AG10803 (cell line): ENCODE measurements at regions not wholly inside any gene's neighbourhood (a gene's known extent, or its start where the extent isn't known, plus 50 kb on each side); places are given as distances from the start of the nearest gene placed in this dataset.
A peak's percentile ranks its signal among the peaks of the same experiment; 100 is the strongest.

ENCODE experiments used
- DNase-seq: peaks from one replicate; pipeline ENCODE4 v3.0.0; 2010; ENCODE audit warnings: low read depth
- H3K4me3 ChIP-seq: 2 replicates; pipeline ENCODE4 v1.5.1; 2011; ENCODE audit warnings: mild to moderate bottlenecking, low read length, control low read depth
- TF ChIP-seq, protein P1 (sequence below): conservative IDR thresholded peaks from 2 replicates; pipeline ENCODE4 v1.5.1; 2011; ENCODE audit warnings: mild to moderate bottlenecking, low read length, control low read depth, inconsistent platforms

DNA sequence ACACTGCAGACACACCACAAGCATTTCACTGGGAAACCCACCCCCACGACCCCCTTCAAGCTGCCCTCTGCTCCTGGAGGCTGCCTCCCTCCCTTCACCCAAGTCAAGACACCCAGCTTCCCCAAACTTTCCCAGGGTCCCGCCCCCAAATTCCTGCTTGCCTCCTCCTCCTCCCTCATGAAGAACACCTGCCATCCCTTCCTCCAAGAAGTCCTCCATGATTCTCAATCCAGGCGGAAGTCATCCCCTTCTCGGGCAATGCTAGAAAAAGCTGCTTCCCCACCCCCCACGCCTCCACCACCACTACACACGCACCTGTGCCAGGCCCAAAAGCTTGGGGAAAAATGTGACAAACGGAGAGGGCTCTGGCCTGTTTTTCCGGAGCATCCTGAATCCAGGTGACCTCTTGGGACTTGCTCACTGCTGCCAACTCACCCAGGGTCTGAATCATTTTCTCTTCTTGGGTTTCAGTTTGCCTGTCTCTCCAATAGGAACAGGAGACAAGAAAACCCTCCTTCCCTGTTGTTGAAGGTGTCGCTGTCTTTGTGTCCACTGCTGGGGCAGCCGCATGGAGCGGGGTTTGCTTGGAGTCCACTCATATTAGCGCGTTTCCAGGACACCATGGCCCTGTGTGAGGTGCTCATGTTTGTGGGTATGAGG is 101.0 kb upstream of the CASZ1 start:
- no peak overlapping the region for H3K4me3 ChIP-seq
- no peak for DNase-seq
- TF ChIP-seq, protein P1, sequence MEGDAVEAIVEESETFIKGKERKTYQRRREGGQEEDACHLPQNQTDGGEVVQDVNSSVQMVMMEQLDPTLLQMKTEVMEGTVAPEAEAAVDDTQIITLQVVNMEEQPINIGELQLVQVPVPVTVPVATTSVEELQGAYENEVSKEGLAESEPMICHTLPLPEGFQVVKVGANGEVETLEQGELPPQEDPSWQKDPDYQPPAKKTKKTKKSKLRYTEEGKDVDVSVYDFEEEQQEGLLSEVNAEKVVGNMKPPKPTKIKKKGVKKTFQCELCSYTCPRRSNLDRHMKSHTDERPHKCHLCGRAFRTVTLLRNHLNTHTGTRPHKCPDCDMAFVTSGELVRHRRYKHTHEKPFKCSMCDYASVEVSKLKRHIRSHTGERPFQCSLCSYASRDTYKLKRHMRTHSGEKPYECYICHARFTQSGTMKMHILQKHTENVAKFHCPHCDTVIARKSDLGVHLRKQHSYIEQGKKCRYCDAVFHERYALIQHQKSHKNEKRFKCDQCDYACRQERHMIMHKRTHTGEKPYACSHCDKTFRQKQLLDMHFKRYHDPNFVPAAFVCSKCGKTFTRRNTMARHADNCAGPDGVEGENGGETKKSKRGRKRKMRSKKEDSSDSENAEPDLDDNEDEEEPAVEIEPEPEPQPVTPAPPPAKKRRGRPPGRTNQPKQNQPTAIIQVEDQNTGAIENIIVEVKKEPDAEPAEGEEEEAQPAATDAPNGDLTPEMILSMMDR: no peak

DNA sequence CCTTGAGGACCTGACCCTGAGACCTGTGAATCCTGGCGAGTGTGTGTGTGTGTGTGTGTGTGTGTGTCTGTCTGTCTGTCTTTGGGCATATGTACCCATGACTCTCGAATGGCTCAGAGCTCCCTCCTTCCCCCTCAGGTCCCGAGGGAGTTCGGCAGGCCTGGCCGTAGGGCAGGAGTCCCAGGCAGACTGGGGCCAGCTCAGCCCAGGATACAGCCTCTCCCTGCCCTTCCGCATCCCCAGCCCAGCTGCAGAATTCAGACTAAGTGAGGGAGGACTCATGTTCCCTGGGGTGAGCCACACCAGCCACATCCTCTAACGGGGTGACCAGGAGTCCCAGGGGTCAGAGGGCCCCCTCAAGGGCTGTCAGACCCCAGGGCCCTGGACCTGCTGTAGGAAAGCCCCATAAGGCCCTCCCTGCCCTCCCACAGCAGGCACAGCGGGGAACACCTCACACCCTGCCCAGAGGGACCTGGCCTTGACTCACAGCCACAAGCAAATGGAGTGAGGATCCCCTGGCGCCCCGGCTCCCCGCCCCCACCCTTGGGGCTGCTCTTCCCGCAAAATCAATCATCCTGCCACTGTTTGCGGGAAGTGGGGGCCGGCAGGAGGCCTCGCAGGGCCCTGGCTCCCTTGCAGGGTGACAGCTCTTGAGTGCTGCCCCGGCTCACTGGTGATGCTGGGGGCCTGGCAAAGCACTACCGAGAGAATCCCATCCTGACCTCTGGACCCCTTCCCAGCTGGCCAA is 101.7 kb upstream of the CASZ1 start:
- no peak overlapping the region for H3K4me3 ChIP-seq
- DNase-seq: peak; percentile 27
- TF ChIP-seq, protein P1: no peak

DNA sequence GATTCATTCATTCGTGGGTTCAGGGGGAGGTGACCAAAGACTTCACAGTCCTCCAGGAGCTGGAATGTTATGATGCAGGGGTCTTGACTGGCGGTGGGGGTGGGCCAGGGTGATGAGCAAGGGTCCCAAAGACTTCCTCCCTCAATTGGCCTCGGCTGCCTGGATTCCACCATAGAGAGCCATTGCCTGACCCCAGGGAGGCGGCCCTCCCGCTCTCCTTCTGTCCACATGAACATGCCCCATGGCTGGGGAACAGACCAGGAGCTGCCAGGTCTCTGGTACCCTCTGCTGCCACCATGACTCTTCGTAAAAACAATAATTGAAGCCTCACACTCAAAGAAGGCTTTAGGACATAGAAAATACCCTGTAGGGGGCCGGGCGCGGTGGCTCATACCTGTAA is 102.5 kb upstream of the CASZ1 start:
- H3K4me3 ChIP-seq: no peak overlapping the region
- TF ChIP-seq, protein P1: no peak
- DNase-seq: no peak

DNA sequence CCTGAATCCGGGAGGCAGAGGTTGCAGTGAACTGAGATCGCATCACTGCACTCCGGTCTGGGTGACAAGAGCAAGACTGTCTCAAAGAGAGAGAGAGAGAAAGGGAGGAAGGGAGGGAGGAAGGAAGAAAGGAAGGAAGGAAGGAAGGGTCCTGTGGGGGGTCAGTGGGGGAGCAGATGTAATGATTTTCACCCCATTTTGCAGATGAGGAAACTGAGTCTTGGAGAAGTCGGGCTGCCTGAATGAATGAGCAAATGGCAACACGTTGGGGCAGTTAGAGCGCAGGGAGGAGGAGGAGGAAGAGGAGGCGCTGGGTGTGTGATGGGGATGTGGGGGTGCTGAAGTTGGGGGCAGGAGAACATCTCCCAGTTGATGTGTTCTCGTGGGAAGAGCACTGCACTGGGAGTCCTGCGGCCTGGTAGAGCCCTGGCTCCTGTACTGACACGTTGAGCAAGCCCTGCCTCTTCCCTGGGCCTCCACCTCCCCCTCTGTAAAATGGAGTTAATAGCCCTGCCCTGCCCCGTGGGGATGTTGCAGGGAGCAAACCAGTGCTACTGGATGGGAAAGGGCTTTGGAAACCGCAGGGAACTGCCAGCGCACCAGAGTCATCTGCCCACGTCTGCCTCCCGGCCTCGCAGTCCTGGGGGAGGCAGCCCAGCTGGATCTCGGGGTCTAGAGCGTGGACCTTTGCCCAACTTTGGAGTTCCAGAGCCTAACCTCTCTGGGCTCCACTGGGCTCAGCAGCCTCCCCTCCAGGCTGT is 103.2 kb upstream of the CASZ1 start:
- no peak overlapping the region for H3K4me3 ChIP-seq
- no peak for DNase-seq
- TF ChIP-seq, protein P1: no peak

DNA sequence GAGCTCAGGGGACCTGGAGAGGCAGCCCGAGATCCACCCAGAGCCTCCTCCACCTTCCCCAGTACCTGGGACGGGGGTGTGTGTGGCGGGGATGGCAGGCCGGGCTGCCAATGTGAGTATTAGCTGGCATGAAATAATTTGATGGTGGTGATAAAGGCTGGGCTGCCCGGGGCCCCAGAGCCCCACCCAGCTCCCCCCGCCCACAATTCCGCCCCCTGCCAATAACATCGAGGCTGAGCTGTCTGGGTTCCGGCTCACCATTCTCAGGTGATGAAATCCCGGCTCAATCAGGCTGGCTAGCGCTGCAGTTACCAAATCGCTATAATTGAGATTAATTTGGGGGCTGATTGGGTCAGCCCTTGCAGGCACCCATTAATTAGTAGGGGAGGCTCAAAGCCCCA is 103.8 kb upstream of the CASZ1 start:
- no peak for DNase-seq
- TF ChIP-seq, protein P1: no peak
- no peak overlapping the region for H3K4me3 ChIP-seq

DNA sequence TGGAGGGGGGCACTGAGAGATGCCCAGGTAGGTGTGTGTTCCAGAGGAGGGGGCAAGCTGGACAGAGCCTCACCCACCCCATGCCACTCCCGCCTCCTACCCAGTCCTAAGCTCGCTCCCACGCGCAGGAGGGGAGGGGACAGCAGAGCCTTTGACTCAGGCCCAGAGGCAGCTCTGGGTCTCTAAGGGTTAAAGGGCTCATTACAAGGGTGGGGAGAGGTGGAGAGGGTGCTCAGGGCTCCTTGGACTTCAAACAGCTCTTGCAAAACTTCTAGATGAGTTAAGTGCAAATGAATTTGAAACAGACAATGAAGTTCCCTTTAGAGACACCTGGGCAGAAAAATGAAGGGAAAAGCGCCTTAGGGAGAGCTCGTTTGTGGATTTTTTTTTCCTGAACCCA is 104.2 kb upstream of the CASZ1 start:
- TF ChIP-seq, protein P1: no peak
- DNase-seq: no peak
- no peak overlapping the region for H3K4me3 ChIP-seq
